ENCODE measurements at regions not wholly inside any gene's neighbourhood (a gene's known extent, or its start where the extent isn't known, plus 50 kb on each side); places are given as distances from the start of the nearest gene placed in this dataset.
A peak's percentile ranks its signal among the peaks of the same experiment; 100 is the strongest.
"Not testable (repeated sequence)": the region's sequence is repeated elsewhere in the genome, so short reads cannot be mapped to it uniquely, and the experiment has no call there.

DNA sequence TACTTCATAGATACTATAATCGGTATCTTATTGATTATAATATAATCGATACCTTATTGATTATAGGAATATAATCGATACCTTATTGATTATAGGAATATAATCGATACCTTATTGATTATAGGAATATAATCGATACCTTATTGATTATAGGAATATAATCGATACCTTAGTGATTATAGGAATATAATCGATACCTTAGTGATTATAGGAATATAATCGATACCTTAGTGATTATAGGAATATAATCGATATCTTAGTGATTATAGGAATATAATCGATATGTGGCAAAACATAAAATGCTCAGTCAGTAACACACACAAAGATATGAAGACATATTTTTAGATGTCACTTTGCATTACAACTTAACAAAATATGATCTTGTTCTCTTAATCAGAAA, 703.8 kb downstream of the TLE1 start:
- in situ Hi-C loops (cut with HindIII; ENCODE audit: extremely low pct_ligation_motif_present, low pct_unique_long_range_greater_than_20kb); H3K36me3 ChIP-seq (replicated peaks in 1 of 2; ENCODE audit: control insufficient read depth in 1 of 2, insufficient read depth in 2 of 2, low read length in 2 of 2); ATAC-seq; H3K4me1 ChIP-seq (ENCODE audit: insufficient read depth, low read length); H3K4me2 ChIP-seq (ENCODE audit: low read depth, low read length); BruUV-seq (replicated peaks); H4K20me1 ChIP-seq (ENCODE audit: insufficient read depth, low read length); H2AFZ ChIP-seq (ENCODE audit: low read length); H3K9me3 ChIP-seq (ENCODE audit: low read length); POLR2A ChIA-PET; CTCF ChIA-PET (ENCODE audit: low intra/inter-chr PET ratio, low total read pairs); intact Hi-C loops (cut with micrococcal nuclease; ENCODE audit: unreplicated experiment); H3K4me3 ChIP-seq (replicated peaks in 1 of 3; ENCODE audit: insufficient read depth in 1 of 3, low read depth in 2 of 3, low read length in 3 of 3); H3K27me3 ChIP-seq (ENCODE audit: control insufficient read depth in 1 of 2, insufficient read depth in 2 of 2, low read length in 2 of 2); H3K79me2 ChIP-seq (ENCODE audit: insufficient read depth, low read length); H3K9ac ChIP-seq (ENCODE audit: insufficient read depth, low read depth, low read length); DNase-seq (ENCODE audit: low spot score); H3K27ac ChIP-seq (ENCODE audit: extremely low read length, insufficient read depth, low read length); FAIRE-seq: not testable (repeated sequence)
- peak; percentile 52; the same call in 1 of the 2 replicates for TF ChIP-seq KAT2B (IDR thresholded peaks at IDR 0.05; ENCODE audit: borderline replicate concordance, low read depth, low read length)
- WGBS (ENCODE audit: low lambda C conversion rate): 0% methylated on average over 10 of the region's 10 CpGs

DNA sequence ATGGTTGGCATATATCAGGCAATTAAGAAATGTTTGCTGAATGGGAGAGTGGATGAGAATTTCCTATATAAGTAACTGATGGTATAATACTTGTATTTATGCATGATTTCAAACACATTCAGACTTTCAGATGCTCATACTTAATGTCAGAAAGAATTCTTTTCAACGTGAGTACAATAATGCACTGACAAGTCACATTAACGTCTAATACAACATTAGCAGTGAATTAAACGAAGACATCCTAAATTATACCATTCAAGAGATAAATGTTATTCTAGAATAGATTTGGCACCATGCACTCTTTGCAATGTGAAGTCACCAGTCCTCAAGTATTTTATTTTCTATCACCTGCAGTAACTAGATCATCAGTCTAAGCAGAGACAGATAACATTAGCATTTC, 712.9 kb downstream of the TLE1 start:
- POLR2A ChIA-PET: no interaction called here
- no peak for ATAC-seq
- in situ Hi-C loops (cut with HindIII; ENCODE audit: extremely low pct_ligation_motif_present, low pct_unique_long_range_greater_than_20kb): no loop called here
- H3K79me2 ChIP-seq (ENCODE audit: insufficient read depth, low read length): no peaks in the 10 kb centered on the region
- no peaks in the 10 kb centered on the region for H4K20me1 ChIP-seq (ENCODE audit: insufficient read depth, low read length)
- intact Hi-C loops (cut with micrococcal nuclease; ENCODE audit: unreplicated experiment): no loop called here
- no peak overlapping the region for H3K4me3 ChIP-seq (replicated peaks in 1 of 3; ENCODE audit: insufficient read depth in 1 of 3, low read depth in 2 of 3, low read length in 3 of 3)
- no peak overlapping the region for H3K4me2 ChIP-seq (ENCODE audit: low read depth, low read length)
- peaks cover 36% of the 10 kb centered on the region for H3K9me3 ChIP-seq (ENCODE audit: low read length)
- H3K27ac ChIP-seq (ENCODE audit: extremely low read length, insufficient read depth, low read length): no peak overlapping the region
- BruUV-seq (replicated peaks): no TSS peak
- no peak for DNase-seq (ENCODE audit: low spot score)
- no peaks in the 10 kb centered on the region for H3K4me1 ChIP-seq (ENCODE audit: insufficient read depth, low read length)
- no peak overlapping the region for H3K9ac ChIP-seq (ENCODE audit: insufficient read depth, low read depth, low read length)
- no peak for FAIRE-seq
- WGBS (ENCODE audit: low lambda C conversion rate): 2% methylated on average over 3 of the region's 3 CpGs
- CTCF ChIA-PET (ENCODE audit: low intra/inter-chr PET ratio, low total read pairs): no interaction called here
- H3K27me3 ChIP-seq (ENCODE audit: control insufficient read depth in 1 of 2, insufficient read depth in 2 of 2, low read length in 2 of 2): no peaks in the 10 kb centered on the region
- H2AFZ ChIP-seq (ENCODE audit: low read length): no peak overlapping the region
- no peaks in the 10 kb centered on the region for H3K36me3 ChIP-seq (replicated peaks in 1 of 2; ENCODE audit: control insufficient read depth in 1 of 2, insufficient read depth in 2 of 2, low read length in 2 of 2)
- TF ChIP-seq CAMTA2 (CRISPR knock-in tag; IDR thresholded peaks at IDR 0.05; ENCODE audit: borderline replicate concordance): no peak
- TF ChIP-seq ZNF430 (CRISPR knock-in tag; IDR thresholded peaks at IDR 0.05): no peak
- no peak for TF ChIP-seq ZNF747 (CRISPR knock-in tag; IDR thresholded peaks at IDR 0.05; ENCODE audit: borderline replicate concordance)
- TF ChIP-seq FOXC1 (CRISPR knock-in tag; IDR thresholded peaks at IDR 0.05; ENCODE audit: borderline replicate concordance): no peak
- TF ChIP-seq ZNF839 (CRISPR knock-in tag; IDR thresholded peaks at IDR 0.05; ENCODE audit: borderline replicate concordance): no peak
- TF ChIP-seq, protein P1, sequence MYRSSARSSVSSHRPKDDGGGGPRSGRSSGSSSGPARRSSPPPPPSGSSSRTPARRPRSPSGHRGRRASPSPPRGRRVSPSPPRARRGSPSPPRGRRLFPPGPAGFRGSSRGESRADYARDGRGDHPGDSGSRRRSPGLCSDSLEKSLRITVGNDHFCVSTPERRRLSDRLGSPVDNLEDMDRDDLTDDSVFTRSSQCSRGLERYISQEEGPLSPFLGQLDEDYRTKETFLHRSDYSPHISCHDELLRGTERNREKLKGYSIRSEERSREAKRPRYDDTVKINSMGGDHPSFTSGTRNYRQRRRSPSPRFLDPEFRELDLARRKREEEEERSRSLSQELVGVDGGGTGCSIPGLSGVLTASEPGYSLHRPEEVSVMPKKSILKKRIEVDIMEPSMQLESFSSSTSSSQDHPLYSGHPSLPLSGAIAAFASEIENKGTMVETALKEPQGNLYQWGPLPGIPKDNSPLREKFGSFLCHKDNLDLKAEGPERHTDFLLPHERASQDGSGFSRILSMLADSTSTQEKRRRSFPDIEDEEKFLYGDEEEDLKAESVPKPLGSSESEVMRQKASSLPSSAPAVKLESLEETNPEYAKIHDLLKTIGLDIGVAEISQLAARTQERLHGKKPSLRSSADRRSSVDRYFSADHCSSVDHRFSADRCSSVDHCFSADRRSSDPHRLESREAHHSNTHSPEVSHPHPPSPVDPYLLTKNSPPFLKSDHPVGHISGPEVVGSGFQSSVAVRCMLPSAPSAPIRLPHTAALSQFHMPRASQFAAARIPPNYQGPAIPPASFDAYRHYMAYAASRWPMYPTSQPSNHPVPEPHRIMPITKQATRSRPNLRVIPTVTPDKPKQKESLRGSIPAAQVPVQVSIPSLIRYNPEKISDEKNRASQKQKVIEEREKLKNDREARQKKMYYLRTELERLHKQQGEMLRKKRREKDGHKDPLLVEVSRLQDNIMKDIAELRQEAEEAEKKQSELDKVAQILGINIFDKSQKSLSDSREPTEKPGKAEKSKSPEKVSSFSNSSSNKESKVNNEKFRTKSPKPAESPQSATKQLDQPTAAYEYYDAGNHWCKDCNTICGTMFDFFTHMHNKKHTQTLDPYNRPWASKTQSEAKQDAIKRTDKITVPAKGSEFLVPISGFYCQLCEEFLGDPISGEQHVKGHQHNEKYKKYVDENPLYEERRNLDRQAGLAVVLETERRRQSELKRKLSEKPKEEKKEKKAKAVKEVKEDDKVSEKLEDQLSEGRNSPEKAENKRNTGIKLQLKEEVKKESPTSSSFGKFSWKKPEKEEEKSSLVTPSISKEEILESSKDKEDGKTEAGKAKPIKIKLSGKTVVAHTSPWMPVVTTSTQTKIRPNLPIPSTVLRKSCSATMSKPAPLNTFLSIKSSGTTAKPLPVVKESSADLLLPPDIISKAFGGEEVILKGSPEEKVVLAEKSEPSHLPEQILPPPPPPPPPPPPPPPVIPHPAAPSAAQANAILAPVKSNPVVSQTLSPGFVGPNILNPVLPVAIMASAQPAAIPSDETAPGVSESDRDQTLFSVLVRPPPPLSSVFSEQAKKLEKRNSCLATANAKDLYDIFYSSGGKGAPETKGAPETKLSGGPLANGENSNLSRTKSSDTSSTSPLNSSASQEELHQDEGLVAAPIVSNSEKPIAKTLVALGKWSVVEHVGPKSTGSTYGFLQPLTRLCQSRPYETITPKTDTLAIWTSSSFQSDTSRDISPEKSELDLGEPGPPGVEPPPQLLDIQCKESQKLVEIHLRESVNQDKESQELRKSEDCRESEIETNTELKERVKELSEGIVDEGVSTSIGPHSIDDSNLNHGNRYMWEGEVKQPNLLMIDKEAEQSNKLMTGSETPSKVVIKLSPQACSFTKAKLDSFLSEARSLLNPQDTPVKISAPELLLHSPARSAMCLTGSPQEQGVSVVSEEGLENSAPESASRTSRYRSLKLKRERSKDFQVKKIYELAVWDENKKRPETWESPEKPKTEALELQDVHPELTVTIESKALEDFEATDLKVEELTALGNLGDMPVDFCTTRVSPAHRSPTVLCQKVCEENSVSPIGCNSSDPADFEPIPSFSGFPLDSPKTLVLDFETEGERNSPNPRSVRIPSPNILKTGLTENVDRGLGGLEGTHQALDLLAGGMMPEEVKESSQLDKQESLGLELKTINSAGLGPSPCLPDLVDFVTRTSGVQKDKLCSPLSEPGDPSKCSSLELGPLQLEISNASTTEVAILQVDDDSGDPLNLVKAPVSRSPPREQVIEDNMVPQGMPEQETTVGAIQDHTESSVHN (CRISPR knock-in tag; IDR thresholded peaks at IDR 0.05): no peak
- no peak for TF ChIP-seq RFXANK (CRISPR knock-in tag; IDR thresholded peaks at IDR 0.05)
- TF ChIP-seq, protein P2, sequence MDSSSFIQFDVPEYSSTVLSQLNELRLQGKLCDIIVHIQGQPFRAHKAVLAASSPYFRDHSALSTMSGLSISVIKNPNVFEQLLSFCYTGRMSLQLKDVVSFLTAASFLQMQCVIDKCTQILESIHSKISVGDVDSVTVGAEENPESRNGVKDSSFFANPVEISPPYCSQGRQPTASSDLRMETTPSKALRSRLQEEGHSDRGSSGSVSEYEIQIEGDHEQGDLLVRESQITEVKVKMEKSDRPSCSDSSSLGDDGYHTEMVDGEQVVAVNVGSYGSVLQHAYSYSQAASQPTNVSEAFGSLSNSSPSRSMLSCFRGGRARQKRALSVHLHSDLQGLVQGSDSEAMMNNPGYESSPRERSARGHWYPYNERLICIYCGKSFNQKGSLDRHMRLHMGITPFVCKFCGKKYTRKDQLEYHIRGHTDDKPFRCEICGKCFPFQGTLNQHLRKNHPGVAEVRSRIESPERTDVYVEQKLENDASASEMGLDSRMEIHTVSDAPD (CRISPR knock-in tag; IDR thresholded peaks at IDR 0.05): no peak
- TF ChIP-seq ARNT (IDR thresholded peaks at IDR 0.05): no peak
- TF ChIP-seq ZFY (CRISPR knock-in tag; IDR thresholded peaks at IDR 0.05): no peak
